SK-N-MC (cell line): ENCODE measurements at regions not wholly inside any gene's neighbourhood (a gene's known extent, or its start where the extent isn't known, plus 50 kb on each side); places are given as distances from the start of the nearest gene placed in this dataset.

Experiments
- EZH2 ChIP-seq: fragments of 200-600 bp; sonication (generic); IDR thresholded peaks from one replicate; pipeline ENCODE4 v1.6.1; 2017; ENCODE audit warnings: antibody characterized with exemption
- FOXP2 ChIP-seq: optimal IDR thresholded peaks from 2 replicates; pipeline ENCODE3; 2011; ENCODE audit warnings: mild to moderate bottlenecking, moderate library complexity; ENCODE audit not compliant: insufficient read depth; ENCODE audit errors: extremely low read length, control extremely low read depth
- POLR2AphosphoS5 ChIP-seq: IDR thresholded peaks from 2 replicates; pipeline ENCODE4 v1.6.1; 2012; ENCODE audit warnings: mild to moderate bottlenecking, low read depth, low read length, borderline replicate concordance

DNA sequence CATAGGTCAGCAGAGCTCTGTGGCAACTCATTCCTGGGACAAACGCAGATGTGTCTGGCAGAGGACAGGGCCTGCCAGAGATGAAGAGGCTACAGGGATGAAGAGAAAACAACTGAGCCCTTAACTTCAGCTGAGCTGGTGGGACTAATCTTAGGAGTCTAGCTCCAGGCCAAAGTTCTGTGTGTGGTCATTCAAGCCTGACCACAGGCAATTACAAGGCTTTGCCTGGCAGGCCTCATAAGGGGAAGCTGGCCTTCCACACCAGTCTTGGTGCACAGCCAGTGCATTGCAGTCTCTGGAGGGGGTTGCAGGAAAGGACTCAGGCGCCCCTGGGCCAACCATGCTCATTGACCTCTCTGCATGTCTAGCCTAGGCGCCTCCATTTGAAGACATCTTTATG lies 127.6 kb upstream of the DAAM1 start:
- TF ChIP-seq EZH2 (no peak), POLR2AphosphoS5 (no peak), FOXP2 (no peak)
